Tibial nerve (tissue), 4 donors: ENCODE measurements at regions not wholly inside any gene's neighbourhood (a gene's known extent, or its start where the extent isn't known, plus 50 kb on each side); places are given as distances from the start of the nearest gene placed in this dataset.

Experiments
- EP300 ChIP-seq, 2 donors: sonication (generic); formaldehyde crosslinking; IDR thresholded peaks; one replicate each; pipeline ENCODE4 v1.6.1; 2017; ENCODE audit warnings: antibody characterized with exemption in 2 of 2, mild to moderate bottlenecking in 1 of 2
- POLR2A ChIP-seq, 2 donors: fragments of 450-650 bp; IDR thresholded peaks; one replicate each; pipeline ENCODE4 v1.6.1; 2017; ENCODE audit warnings: antibody characterized with exemption in 2 of 2, mild to moderate bottlenecking in 2 of 2, moderate library complexity in 2 of 2
- TF ChIP-seq, protein P1 (sequence below), 5 experiments: fragments of 200-600 bp in 3 of 5; fragments of 450-650 bp in 2 of 5; sonication (generic) in 3 of 5; IDR thresholded peaks; one replicate each; pipeline ENCODE4 v1.5.1; 2016 to 2019; ENCODE audit warnings: antibody characterized with exemption in 5 of 5, mild to moderate bottlenecking in 3 of 5, moderate library complexity in 2 of 5

DNA sequence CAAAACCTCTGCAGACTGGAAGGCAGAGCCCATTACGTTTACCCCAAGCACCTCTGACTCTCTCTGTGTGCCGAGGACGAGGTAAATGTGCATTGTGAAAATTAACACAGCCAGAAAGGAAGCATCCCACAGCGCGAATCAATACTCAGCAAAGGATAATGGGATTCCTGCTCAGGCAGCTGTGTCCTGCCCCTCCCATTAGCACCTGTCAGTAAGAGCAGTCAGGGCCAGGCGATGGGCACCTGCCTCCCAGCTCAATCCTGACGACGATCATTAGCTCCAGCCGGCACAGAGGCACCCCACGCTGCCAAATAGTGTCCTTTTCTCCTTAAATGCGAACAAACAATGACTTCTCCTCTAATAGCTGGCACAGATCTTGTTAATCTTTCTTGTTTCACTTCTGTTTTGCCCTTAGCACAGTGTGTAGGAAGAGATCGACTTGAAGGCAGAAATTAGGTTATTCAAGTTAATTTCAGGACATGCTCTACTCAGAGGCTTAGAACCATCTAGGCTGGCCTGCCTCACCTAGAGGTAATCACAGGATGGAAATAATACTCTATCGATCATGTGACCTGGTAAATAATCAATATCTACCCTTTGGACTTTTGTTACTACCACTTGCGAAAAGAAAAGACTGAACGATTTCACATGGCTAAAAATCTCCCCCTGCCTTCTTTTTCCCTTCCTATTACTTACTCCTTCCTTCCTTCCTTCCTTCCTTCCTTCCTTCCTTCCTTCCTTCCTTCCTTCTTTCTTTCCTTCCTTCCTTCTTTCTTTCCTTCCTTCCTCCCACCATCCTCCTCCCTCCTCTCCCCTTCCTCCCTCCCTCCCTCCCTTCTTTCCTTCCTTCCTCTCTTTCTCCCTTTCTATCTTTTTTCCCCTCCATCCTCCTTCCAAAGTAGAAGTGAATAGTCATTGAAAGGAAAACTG lies 487.9 kb upstream of the ID2 start:
- TF ChIP-seq, protein P1, sequence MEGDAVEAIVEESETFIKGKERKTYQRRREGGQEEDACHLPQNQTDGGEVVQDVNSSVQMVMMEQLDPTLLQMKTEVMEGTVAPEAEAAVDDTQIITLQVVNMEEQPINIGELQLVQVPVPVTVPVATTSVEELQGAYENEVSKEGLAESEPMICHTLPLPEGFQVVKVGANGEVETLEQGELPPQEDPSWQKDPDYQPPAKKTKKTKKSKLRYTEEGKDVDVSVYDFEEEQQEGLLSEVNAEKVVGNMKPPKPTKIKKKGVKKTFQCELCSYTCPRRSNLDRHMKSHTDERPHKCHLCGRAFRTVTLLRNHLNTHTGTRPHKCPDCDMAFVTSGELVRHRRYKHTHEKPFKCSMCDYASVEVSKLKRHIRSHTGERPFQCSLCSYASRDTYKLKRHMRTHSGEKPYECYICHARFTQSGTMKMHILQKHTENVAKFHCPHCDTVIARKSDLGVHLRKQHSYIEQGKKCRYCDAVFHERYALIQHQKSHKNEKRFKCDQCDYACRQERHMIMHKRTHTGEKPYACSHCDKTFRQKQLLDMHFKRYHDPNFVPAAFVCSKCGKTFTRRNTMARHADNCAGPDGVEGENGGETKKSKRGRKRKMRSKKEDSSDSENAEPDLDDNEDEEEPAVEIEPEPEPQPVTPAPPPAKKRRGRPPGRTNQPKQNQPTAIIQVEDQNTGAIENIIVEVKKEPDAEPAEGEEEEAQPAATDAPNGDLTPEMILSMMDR (IDR thresholded peaks at IDR 0.05) = no peak
- no peak for TF ChIP-seq POLR2A (IDR thresholded peaks at IDR 0.05)
- no peak for TF ChIP-seq EP300 (IDR thresholded peaks at IDR 0.05)
